ENCODE measurements at regions not wholly inside any gene's neighbourhood (a gene's known extent, or its start where the extent isn't known, plus 50 kb on each side); places are given as distances from the start of the nearest gene placed in this dataset.

DNA sequence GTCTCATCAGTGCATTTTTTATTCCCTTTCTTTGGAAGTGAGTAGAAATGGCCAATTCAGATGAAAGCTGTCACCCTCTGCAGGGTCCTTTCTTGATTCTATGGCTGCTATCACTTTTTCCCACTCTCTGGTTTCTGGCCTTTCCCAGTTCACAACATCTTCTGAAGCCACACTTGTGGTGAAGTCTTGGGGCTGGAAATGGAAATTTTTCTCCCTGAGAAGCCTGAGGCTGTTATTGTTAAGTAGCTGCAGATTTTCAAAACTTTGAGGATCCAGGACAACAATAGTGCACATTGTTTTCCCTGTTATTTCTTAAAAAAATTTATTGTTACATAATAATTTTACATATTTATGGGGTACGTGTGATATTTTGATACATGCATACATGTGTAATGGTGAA is 250.3 kb upstream of the RASGRP1 start:
- H3K4me3 ChIP-seq (replicated peaks in 1 of 2; ENCODE audit: low read depth in 2 of 2, low read length in 2 of 2) = no peak overlapping the region
- DNase-seq (ENCODE audit: low read depth in 2 of 2) = no peak
- TF ChIP-seq, protein P1, sequence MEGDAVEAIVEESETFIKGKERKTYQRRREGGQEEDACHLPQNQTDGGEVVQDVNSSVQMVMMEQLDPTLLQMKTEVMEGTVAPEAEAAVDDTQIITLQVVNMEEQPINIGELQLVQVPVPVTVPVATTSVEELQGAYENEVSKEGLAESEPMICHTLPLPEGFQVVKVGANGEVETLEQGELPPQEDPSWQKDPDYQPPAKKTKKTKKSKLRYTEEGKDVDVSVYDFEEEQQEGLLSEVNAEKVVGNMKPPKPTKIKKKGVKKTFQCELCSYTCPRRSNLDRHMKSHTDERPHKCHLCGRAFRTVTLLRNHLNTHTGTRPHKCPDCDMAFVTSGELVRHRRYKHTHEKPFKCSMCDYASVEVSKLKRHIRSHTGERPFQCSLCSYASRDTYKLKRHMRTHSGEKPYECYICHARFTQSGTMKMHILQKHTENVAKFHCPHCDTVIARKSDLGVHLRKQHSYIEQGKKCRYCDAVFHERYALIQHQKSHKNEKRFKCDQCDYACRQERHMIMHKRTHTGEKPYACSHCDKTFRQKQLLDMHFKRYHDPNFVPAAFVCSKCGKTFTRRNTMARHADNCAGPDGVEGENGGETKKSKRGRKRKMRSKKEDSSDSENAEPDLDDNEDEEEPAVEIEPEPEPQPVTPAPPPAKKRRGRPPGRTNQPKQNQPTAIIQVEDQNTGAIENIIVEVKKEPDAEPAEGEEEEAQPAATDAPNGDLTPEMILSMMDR (IDR thresholded peaks at IDR 0.05; ENCODE audit: low read depth, low read length) = no peak

DNA sequence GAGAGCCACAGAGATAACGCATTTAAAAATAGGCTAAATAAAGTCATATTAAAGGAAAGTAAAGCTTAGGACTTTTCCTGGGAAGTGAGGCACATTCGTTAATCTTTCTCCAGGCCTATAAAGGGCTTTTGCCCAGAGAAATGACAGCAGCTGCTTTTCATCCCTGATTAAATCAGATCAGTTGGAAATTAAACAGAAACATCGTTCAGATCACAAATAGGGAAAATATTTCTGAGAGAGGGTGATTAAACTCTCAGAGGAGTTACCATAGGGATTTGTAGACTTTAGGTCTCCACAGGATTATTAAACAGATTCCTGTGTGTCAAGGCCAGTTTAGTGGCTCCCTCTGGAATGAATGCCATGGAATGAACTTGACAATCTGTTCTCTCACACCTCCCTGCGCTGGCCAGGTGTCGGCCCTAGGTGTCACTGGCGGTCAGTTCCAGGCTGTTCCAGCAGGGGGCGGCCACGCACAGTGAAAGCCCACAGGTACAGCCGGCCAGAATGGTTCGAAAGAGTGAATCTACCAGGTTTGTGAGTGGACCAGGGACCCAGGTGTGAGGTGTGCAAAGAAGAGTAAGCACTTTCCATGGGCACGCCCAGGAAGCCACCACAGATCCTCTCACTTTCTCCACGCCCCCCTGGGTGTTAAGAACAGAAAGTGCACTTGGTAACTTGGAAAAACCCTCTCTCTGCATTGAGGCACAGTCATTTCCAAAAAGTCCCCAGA is 253.0 kb upstream of the RASGRP1 start:
- H3K4me3 ChIP-seq (replicated peaks in 1 of 2; ENCODE audit: low read depth in 2 of 2, low read length in 2 of 2) = no peak overlapping the region
- TF ChIP-seq, protein P1 (IDR thresholded peaks at IDR 0.05; ENCODE audit: low read depth, low read length) = peak; percentile 100
- peak; percentile 70 to 73 for DNase-seq (ENCODE audit: low read depth in 2 of 2)

DNA sequence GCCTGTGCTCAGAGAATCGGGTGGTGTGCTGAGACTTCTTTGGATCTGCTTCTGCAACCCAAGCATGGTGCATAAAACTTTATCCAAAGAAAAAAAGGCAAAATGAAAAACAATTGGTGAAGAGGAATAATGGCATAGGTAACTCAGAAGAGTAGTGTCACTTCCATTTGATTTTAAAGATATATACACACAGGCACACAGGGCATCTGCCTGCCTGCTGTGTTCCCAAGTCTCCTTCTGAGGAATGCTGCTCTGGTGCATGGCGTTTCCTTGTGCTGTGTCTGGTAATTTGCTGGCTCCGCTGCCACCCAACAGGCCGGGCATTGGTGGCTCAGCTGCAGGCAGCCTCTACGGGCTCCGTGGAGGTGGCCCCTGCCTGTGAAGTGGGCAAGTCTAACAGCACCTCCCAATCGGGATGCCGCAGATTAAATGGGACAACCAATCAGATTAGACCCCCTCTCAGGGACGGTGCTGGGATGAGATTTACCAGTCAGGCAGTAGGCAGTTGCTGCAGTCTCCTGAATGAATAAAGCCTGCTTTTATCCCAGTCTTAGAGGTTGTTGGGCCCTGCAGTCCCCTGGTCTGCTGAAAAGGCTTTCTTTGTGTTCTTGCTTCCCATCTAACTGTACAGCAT is 253.7 kb upstream of the RASGRP1 start:
- H3K4me3 ChIP-seq (replicated peaks in 1 of 2; ENCODE audit: low read depth in 2 of 2, low read length in 2 of 2) = no peak overlapping the region
- TF ChIP-seq, protein P1 (IDR thresholded peaks at IDR 0.05; ENCODE audit: low read depth, low read length) = no peak
- no peak for DNase-seq (ENCODE audit: low read depth in 2 of 2)

DNA sequence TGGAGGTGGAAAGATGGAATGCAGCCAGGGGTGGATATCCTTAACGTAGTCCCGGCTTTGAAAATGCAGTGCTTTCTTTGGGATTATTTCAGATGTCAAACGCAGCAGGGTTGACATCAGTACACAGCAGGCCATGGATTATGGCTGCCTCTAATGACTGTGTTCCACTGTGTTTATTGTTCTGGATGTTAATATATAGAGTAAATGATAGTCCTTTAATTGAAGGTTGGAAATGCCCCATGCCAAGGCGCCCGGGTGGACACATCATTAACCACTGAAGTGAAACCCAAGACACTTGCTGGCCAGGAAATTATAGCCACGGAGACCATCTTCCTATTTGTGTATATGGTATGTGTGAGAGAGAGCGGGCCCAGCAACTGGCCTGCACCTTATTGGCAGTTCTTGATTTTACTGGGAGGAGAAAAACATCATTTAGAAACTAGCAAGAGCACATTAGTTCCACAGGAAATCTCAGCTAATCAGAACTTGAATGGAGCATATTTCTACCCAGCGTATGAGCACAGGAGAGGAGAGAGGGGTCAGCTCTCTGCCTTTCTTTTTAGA is 254.9 kb upstream of the RASGRP1 start:
- TF ChIP-seq, protein P1 (IDR thresholded peaks at IDR 0.05; ENCODE audit: low read depth, low read length) = no peak
- no peak for DNase-seq (ENCODE audit: low read depth in 2 of 2)
- H3K4me3 ChIP-seq (replicated peaks in 1 of 2; ENCODE audit: low read depth in 2 of 2, low read length in 2 of 2) = no peak overlapping the region

DNA sequence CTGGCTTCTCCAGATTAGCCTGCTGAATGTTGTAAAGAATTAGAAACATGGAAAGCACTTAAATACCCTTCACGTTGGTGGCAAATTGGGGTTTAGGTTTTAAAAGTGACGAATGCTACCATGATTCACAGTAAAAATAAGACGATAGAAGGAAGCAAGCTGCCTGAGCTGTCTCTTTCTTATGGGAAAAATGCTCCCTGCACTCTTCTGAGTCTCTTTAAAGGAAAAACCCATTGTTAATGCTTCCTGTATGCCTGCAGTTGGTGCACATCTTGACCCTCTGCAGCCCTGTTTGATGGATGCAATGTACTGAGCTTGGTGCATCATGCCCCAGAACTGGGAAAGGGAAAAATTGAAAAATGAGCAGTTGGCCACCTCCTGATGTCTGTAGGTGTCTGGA is 258.6 kb upstream of the RASGRP1 start:
- DNase-seq (ENCODE audit: low read depth in 2 of 2) = peak in 1 of 2 donors; percentile 48
- TF ChIP-seq, protein P1 (IDR thresholded peaks at IDR 0.05; ENCODE audit: low read depth, low read length) = no peak
- no peak overlapping the region for H3K4me3 ChIP-seq (replicated peaks in 1 of 2; ENCODE audit: low read depth in 2 of 2, low read length in 2 of 2)

DNA sequence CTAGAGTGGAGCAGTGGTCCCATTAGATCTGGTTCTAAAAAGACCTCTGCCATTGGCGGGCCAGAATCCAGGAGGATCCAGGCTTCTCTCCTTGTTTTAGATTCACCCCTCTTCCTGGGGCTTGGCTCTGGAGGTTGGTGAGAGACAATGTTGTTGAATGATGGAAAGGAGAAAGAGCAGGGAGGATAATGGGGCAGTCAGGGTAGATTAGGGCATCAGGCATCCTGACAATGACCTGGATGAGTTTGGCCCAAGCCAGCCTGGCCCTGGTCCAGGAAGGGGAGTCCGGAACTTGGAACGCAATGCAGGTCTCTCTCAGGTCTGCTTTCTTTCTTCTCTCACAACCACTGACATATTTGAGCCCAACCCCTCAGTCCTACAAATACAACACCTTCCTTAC is 260.1 kb upstream of the RASGRP1 start:
- H3K4me3 ChIP-seq (replicated peaks in 1 of 2; ENCODE audit: low read depth in 2 of 2, low read length in 2 of 2) = no peak overlapping the region
- no peak for DNase-seq (ENCODE audit: low read depth in 2 of 2)
- TF ChIP-seq, protein P1 (IDR thresholded peaks at IDR 0.05; ENCODE audit: low read depth, low read length) = no peak

Measured in cardiac fibroblast (primary cell).